ENCODE measurements at regions not wholly inside any gene's neighbourhood (a gene's known extent, or its start where the extent isn't known, plus 50 kb on each side); places are given as distances from the start of the nearest gene placed in this dataset.

DNA sequence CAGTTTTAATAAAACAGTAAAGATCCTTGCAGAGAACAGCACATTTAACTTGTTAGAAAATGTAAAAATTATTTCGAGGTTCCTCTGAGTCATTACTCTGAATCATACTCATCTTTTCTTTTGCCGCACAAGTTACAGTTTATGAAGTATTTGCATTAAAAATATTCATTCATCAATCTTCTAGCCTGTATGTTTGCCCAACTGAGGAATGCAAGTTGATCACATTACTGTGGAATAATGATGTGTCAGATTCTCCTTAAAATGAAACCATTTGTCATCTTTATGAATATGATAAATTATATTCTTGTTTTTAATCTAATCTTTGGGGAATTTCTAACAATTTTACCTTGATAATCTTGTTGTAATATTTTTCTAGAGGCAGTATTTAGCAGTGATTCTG is 340.4 kb upstream of the OPRM1 start:
- TF ChIP-seq POLR2A (IDR thresholded peaks at IDR 0.05) = no peak
- TF ChIP-seq, protein P1, sequence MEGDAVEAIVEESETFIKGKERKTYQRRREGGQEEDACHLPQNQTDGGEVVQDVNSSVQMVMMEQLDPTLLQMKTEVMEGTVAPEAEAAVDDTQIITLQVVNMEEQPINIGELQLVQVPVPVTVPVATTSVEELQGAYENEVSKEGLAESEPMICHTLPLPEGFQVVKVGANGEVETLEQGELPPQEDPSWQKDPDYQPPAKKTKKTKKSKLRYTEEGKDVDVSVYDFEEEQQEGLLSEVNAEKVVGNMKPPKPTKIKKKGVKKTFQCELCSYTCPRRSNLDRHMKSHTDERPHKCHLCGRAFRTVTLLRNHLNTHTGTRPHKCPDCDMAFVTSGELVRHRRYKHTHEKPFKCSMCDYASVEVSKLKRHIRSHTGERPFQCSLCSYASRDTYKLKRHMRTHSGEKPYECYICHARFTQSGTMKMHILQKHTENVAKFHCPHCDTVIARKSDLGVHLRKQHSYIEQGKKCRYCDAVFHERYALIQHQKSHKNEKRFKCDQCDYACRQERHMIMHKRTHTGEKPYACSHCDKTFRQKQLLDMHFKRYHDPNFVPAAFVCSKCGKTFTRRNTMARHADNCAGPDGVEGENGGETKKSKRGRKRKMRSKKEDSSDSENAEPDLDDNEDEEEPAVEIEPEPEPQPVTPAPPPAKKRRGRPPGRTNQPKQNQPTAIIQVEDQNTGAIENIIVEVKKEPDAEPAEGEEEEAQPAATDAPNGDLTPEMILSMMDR (IDR thresholded peaks at IDR 0.05) = no peak
